Midbrain (tissue), 1 donor: ENCODE measurements at regions not wholly inside any gene's neighbourhood (a gene's known extent, or its start where the extent isn't known, plus 50 kb on each side); places are given as distances from the start of the nearest gene placed in this dataset.
"Not testable (repeated sequence)": the region's sequence is repeated elsewhere in the genome, so short reads cannot be mapped to it uniquely, and the experiment has no call there.

ENCODE experiments used
- DNase-seq: peaks from one replicate; lab custom pipeline; 2025; lab: John Stamatoyannopoulos, UW

DNA sequence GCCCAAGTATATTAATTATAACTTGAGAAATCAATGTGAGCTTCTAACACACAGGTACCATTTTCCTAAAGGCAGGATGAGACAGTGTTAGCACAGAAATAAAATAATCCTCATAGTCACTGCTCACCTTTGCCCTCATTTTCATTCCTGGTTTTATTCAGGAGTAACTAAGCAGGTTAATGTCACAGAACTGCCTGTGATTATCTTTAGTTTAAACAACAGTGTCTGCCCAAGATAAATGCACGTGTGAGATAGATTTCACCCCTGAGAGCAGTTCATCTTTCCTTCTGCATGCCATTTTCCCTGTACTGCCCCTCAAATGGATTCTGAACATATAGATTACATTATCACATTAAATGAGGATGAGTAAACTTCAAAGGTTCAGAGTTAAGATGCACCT, 250.7 kb downstream of the RMST start:
- no peak for DNase-seq

DNA sequence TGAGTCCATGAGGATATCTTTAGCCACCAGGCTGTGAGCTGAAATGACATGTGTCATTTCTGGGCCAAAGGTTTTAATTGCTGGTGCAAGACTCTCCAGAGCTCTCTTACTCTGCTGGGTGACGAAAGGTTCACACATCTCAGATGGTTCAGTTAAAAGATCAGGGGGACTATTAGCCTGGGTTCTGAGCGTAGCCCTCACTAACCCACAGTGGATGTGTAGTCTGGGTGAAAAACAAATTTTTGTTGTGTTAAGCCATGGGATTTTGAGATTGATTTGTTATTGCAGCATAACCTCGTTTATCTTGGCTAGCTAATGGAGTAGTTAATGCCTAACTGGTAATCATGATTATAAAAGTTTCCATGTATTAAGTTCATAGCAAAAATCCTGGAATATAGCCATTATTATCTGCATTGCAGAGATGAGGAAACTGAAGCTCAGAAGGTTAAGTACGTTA, 251.5 kb downstream of the RMST start:
- DNase-seq, result no peak

DNA sequence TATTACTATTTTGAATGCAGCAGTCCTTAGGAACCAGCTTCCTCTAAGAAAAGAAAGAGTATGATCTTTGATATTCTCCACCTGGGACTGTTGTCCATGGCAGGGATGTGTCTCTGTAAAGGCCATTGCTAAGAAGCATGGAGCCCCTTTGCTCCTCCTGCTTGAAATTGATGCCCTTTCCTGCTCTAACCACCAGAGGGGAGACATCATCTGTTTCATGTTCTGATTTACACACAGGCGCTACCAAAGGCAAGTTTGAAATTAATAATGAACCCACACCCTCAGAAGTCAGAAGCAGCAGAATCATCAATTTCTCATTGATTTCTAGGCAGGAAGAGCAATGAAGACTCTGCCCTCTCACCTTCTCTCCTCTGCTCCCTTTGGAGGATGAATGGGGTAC, 253.8 kb downstream of the RMST start:
- DNase-seq, result no peak

DNA sequence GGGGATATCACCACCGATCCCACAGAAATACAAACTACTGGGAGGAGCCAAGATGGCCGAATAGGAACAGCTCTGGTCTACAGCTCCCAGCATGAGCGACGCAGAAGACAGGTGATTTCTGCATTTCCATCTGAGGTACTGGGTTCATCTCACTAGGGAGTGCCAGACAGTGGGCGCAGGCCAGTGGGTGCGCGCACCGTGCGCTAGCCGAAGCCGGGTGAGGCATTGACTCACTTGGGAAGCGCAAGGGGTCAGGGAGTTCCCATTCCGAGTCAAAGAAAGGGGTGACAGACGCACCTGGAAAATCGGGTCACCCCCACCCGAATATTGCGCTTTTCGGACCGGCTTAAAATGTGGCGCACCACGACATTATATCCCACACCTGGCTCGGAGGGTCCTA, 261.2 kb downstream of the RMST start:
- not testable (repeated sequence) for DNase-seq

DNA sequence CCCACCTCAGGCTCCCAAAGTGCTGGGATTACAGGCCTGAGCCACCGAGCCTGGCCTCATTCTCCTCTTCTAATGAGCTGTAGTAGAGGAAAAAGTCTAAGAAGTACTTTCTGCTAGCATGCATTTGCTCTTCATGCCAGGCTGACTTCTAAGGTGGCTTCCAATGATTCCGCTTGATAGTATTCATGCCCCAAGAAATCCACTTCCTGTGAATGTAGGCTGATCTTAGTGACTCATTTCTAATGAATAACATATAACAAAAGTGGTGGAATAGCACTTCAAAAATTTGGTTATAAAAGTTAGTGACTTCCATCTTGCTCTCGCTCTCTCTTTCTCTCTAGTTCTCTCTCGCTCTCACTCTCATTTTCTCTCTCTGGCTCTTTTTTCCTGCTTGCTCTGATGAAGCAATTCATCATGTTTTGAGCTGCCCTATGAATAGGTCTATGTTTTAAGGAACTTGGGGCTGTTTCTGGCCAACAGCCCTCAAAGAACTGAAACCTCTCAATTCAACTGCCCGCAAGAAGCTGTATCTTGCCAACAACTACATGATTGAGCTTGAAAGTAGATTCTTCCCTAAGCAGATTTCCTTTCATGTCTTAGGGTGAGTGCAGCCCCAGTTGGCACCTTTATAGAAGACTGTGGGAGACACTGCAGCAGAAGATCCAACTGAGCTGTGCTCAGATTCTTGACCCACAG, 282.9 kb downstream of the RMST start:
- no peak for DNase-seq

DNA sequence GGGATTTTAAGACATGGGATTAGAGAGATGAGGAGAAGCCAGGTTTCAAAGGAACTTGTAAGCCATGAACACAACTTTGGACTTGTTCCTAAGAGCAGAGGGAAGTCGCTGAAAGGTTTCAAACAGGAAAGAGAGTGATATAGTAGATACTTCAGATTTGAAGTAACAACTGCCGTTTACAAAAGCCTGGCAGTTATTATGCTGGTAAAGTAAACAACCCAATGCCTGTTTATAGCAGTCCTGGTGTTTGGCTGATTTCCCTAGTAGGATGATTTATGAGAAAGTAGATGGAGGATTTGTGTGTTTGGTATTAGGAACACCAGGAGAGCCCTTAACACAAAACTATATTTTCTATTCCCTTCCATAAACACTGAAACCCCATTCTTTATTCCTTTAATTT, 285.7 kb downstream of the RMST start:
- DNase-seq, result no peak

DNA sequence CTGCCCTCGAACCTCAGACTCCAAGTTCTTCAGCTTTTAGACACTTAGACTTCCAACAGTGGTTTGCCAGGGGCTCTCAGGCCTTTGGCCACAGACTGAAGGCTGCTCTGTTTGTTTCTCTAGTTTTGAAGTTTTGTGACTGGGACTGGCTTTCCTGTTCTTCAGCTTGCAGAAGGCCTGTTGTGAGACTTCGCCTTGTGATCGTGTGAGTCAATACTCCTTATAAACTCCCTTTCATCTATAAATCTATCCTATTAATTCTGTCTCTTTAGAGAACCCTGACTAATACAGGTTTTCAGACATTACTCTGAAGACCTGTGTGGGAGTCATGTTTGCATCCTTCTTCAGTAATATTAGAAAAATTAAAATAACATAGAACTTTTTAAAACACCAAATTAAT, 289.1 kb downstream of the RMST start:
- DNase-seq, result no peak

DNA sequence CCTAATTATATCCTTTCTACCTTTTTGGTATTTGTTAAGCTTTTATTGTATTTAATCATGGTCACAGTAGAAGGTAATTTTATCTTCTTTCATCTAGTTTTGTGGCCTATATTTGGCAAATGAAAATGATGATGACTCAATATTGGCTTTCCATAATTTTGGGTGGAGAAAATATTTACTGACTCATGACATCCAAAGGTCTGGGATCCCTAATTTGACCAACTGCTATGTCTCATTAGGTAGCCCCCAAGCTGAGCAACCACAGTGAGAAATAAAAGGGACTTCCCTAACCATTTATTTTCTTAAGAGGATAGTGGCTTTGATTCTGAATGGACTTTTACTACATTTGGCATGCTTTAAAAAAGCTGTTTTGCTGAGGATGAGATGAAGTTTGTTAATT, 289.5 kb downstream of the RMST start:
- no peak for DNase-seq

DNA sequence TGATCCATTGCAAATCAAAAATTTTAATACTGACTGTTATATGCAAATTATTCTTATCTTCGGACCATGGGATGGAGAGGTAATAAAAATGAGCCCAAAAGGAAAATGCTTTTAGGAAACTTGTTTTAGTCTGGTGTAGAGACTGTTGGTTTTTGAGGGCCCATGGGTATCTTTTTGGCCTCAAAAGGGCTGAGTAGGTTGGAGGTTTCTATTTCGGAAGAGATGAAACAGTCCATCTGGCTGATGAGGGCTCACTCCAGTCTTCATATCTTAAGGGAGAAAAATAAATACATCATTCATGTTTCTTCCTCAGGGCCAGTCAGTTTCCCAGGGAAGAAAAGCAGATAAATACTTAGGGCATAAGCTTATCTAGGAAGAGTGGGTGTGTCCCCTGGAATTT, 290.7 kb downstream of the RMST start:
- DNase-seq, result no peak

DNA sequence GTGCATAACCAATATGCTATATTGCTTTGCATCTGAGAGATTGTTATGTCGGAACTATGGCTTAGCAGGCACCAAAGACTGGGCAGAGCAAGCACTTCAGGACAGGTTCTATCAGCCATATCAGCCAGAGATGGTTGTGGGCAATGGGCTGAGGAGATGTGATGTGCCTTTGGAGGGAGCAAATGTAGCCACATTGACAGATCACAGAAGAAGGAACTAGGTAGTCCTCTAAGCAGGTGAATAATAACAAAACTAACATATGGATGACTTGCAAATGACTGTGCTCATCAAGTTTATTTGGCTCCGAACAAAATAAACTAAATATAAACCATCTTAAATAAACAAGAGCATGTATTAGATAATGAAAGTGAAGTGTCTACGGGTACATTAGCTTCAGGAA, 291.7 kb downstream of the RMST start:
- DNase-seq, result no peak

DNA sequence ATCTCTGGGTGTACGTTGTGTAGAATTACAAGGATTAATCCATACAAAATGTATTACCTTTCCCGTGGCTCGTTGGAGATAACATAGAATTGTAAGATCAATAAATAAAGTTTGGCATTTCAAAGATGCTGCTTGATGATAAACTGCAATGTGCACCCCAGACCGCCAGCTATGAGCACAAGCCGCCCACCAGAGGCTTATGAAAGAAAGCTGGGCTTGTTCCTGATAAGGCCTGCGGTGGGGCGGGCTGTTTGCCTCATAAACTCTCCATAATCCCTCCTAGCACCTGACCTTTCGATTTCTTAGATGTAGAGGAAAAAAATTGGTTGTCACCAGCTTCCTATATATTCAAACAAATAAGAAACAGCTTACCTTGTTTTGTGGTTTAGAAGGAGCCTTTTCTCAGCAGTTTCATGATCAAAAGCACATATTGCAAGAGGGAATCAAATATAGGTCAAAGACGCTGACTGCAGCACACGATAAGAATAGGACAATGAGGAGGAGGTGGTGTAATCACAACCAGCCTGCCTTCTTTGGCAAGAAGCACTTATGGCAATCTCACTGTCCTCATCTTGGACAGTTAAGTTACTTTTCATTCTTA, 293.6 kb downstream of the RMST start:
- no peak for DNase-seq

DNA sequence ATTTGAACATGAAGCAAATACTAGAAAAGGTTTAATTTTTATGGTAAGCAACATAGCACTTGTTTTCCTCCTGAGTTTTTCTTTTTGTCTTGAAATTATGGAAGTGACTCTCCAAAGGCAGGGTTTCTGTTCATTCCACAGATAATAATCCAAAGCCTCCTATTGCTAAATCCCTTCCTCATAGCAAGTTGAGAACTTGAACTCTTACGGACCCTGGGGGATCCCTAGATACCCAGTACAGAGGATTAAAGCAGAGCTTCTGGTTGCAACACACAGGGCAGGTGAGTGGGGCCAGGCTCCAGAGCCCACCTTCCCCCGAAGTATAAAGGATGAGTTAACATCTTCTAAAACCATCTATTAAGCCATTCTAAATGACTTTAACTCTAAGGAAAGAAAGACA, 294.1 kb downstream of the RMST start:
- no peak for DNase-seq

DNA sequence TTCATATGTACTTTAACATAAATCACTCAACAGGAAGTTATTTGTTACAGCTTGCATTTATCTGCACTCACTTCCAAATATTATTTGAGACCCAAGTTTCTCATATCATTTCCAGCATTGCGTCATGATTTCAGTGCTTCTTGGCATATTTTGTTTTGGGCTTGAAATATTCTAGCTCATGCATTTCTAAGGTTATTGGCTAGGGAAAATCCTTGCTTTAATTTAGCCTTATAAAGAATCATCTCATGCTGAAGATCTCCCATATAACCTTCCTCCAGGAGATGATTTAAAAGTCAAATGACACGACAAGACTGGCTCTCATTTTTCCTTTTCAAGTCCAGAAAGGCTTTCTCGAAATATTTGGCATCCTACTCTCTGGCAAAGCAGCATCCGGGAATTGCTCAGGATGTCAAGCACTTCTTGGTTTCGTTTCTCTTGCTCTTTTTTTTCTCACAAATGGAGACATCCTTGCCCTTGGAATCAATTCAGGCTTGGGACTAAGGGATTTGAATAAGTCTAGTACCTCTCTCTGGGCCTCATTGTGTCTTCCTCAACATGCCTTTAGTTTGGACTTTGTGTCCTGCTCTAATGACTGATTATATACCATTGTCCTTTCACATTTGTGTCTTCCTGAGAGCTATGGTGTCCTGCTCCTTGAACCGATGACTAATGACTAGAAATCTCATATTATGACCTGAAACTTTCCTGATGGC, 295.0 kb downstream of the RMST start:
- no peak for DNase-seq

DNA sequence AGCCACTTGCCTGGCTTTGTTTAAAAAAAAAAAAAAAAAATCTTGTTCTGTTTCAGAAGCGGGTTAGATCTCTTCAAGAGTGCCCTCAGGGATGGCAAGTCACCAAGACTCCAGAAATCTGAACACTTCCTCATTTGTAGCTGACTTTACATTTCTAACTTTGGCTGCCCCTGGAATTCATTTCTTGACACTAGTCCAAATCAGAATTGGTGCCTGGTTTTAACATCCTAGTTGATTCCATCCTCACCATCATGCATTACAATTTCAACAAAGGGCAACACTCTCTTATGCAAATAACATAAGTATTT, 295.5 kb downstream of the RMST start:
- no peak for DNase-seq

DNA sequence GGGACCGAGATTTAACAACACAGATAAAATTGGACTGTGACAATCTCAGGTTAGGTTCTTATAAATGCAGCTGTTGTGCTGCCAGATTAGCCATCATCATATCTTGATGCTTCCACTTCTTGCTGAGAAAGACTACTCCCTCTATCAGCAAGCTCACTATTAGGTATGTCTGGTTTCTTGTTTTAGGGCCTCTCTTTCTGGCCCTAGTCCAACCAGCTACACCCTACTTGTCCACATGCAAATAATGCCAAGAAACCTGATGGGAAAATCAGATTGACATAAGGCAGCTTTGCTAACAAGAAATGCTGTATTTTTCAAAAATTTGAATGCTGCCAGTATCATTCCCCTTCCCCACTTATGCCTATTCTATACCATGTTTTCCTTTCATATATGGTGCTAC, 296.0 kb downstream of the RMST start:
- DNase-seq, result no peak

DNA sequence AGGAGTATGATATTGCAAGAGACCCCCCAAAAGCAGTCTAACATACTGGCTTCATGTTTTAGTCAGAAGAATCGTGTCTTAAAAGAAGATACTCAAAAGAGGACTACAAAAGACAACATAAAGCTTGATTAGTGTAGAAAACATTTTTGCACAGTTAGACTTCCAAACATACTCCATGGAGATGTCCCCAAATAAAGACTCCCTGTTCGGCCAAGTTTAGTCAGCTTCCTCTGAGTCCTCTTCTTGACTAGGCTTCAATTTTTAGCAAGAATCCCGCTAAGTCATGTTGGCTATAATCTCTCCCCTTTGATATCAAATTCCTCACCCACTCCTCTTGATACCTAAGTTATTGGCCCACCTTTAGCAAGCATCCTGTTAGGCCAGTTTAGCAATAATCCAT, 298.0 kb downstream of the RMST start:
- no peak for DNase-seq

DNA sequence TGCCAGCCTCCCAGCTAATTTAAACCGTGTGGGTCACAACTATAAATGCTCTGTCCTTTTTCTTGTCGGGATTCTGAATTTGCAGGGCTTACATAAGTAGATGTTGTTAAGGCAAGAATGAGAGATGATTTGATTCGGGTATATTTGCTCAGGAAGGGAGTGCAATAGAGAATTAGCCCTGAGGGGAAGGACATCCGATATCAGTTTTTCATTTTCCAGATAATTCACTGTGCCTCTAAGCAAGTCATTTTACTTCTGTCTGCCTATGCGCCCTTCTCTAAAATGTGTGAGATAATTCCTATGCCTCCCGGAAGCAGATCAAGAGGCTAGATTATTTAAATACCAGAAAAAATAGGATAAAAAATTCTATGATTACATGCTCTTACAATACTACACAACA, 300.5 kb downstream of the RMST start:
- no peak for DNase-seq

DNA sequence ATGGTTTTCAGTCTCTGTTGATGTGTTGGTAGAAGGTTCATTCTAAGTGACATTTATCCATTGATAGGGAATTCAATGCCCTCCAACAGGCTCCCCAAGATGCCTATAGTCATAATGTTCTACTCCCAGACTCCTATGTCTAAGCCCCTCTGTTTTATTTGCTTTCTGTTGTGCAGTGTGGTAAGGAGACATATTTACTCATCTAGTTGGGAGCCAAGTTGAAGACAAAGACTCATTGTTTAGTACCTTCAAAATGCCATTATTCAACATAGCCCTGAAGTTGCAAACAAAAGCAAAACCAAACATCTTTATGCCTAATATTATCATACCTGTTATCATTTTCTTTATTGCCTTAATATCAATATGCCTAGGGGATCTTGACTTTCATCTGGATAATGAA, 302.1 kb downstream of the RMST start:
- DNase-seq, result no peak

DNA sequence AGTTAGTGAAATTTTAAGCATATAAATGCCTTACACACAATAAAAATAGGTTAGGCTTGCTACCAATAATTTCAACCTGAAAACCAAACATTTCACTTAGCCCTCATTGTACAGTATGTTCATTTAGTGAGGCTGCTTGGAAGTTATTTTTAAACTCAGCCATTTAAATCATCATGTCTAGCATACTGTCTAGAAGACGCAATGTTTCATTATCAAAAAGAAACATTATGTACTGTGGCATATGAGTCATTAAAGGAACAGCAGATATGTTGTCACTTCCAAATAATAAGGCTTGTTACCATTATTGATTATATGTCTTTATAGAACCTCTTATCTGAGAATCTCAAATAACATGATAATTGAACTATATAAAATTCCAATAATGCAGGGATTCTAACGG, 304.7 kb downstream of the RMST start:
- DNase-seq, result no peak

DNA sequence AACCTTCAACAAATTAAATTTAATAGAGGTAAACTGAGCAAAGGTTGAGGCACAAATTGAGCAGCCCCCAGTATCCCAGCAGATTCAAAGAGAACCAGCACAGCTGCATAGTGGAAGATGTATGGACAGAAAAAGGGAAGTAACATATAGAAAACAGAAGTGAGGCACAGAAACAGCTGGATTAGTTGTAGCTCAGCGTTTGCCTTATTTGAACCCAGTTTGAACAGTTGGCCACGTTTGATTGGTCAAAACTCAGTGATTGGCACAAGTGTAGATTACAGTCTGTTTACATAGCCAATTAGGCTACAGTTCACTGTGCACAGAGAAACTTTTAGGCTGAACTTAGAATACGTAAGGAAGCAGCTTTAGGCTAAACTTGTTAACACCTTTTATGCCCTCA, 315.5 kb downstream of the RMST start:
- no peak for DNase-seq

DNA sequence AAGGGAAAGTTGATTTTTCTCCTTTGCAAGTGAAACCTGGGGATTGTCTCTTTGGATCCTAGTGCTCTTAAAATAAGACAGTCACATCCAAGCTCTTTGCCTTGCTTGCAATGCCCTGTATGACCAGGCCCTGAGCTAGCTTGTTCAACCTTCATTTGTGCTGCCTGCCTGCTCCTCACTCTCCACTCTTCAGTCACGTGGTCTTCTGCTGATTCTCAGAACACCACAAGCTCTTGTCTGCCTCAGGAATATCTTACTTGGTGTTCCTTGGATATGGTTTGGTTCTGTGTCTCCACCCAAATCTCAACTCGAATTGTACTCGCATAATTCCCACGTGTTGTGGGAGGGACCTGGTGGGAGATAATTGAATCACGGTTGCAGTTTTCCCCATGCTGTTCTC, 318.7 kb downstream of the RMST start:
- no peak for DNase-seq

DNA sequence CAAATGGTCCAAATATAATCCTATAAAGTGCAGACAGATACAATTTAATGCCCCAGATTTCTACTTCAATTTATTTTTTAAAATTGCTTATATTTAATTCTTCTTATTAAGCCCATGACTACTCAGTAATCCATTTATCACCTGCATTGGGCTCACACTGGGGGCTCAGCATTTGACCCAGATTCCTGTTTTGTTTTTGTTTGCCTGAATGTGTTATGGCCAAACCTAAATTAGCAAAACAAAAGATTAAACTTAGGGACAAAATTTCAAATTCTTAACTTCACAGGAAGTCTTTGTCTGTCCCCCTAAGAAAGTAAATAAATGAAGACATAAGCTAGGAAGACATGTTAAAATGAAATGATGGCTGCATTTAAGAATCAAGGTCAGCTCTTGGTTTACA, 322.3 kb downstream of the RMST start:
- DNase-seq, result no peak

DNA sequence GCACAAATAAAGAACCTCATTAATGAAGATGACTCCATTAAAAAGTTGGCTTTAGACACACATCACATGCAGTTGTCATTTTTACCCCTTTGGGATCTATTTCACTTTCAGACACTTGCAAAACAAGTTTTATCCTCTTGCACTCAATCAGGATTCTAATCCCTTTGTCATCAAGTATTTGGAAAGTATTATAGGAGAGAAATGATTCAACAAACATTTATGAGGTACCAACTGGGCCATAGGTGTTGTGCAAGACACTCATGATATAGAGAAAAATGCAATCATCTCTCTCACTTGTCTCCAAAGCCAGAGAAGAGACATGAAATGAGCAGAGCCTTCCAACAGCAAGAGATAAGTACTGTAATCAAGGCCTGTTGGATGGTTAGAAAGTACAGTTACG, 327.7 kb downstream of the RMST start:
- no peak for DNase-seq

DNA sequence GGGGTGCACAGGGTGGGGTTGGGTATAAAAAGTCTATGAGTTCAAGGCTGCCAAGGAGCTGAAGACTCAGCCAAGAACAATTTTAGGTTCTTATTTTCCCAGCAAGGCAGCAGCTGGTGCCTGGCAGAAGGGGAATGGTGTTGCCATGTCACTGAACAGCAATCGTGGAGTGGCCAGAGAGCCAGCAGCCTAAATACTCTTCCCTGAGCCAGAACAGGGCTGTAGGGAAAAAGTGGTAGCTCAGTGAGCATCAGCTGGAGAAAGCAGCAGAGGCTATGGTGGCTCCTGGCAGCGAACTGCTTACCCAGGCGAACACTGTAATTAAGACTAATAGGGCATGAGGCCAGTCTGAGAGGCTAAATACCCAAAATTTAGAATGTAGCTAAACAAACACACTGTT, 334.9 kb downstream of the RMST start:
- DNase-seq, result no peak
